Gastrocnemius medialis (tissue), 4 donors: ENCODE measurements at regions not wholly inside any gene's neighbourhood (a gene's known extent, or its start where the extent isn't known, plus 50 kb on each side); places are given as distances from the start of the nearest gene placed in this dataset.
"Not testable (repeated sequence)": the region's sequence is repeated elsewhere in the genome, so short reads cannot be mapped to it uniquely, and the experiment has no call there.

ENCODE experiments used
- ATAC-seq, 2 donors: fragments of 150-250 bp; one replicate each; pipeline ENCODE4 v1.9.1; 2016
- DNase-seq, 2 donors: peaks; one replicate each; pipeline ENCODE4 v3.0.0-alpha.2; 2019
- H3K27ac ChIP-seq, 4 donors: fragments of 200-600 bp; sonication (generic); 1 replicate in 1 of 4; 2 replicates in 3 of 4; pipeline ENCODE4 v1.5.1; 2016 to 2018; ENCODE audit warnings: mild to moderate bottlenecking in 2 of 4, moderate library complexity in 1 of 4
- H3K27me3 ChIP-seq, 3 donors: fragments of 200-600 bp; sonication (generic) in 2 of 3; 1 replicate in 1 of 3; 2 replicates in 2 of 3; pipeline versions ENCODE4 v1.5.1 to v1.6.0; 2016 to 2019; ENCODE audit warnings: mild to moderate bottlenecking in 1 of 3, moderate library complexity in 1 of 3
- H3K36me3 ChIP-seq, 2 donors: fragments of 200-600 bp; sonication (generic) in 1 of 2; one replicate each; pipeline ENCODE4 v1.5.1; 2017 to 2018
- H3K4me1 ChIP-seq, 2 donors: fragments of 200-600 bp; sonication (generic) in 1 of 2; one replicate each; pipeline ENCODE4 v1.5.1; 2016 to 2017; ENCODE audit warnings: mild to moderate bottlenecking in 2 of 2
- H3K4me3 ChIP-seq, 4 donors: fragments of 200-600 bp; sonication (generic) in 3 of 4; 1 replicate in 1 of 4; 2 replicates in 3 of 4; pipeline ENCODE4 v1.5.1; 2016 to 2019; ENCODE audit warnings: mild to moderate bottlenecking in 2 of 4
- H3K9me3 ChIP-seq, 3 donors: fragments of 200-600 bp; sonication (generic) in 2 of 3; 1 replicate in 1 of 3; 2 replicates in 2 of 3; pipeline ENCODE4 v1.5.1; 2016 to 2019
- CTCF ChIP-seq, 5 experiments: fragments of 450-650 bp in 3 of 5; fragments of 200-600 bp in 2 of 5; sonication (generic) in 2 of 5; IDR thresholded peaks in 4 of 5; conservative IDR thresholded peaks in 1 of 5; 1 replicate in 4 of 5; 2 replicates in 1 of 5; pipeline ENCODE4 v1.5.1; 2016 to 2019; ENCODE audit warnings: antibody characterized with exemption in 5 of 5, mild to moderate bottlenecking in 3 of 5, moderate library complexity in 3 of 5
- POLR2A ChIP-seq, 2 donors: fragments of 450-650 bp; IDR thresholded peaks; one replicate each; pipeline ENCODE4 v1.6.1; 2017; ENCODE audit warnings: antibody characterized with exemption in 2 of 2, mild to moderate bottlenecking in 2 of 2, moderate library complexity in 2 of 2
- in situ Hi-C, 4 donors: fragments of 200-750 bp; cut with MboI; loops; one replicate each; pipeline versions ENCODE4 v1.15.0 to v1.8.0; 2017; ENCODE audit warnings: low sequenced_read_pairs in 4 of 4
- intact Hi-C: fragments of 100-400 bp; cut with DNase I; formaldehyde crosslinking; loops from one replicate; pipeline ENCODE4 v1.15.1; 2023; ENCODE audit warnings: low total_unique reads

- in situ Hi-C loops, result no loop called here
- DNase-seq (no peak), ATAC-seq (no peak)
- no peaks in the 10 kb centered on the region for H3K27me3 ChIP-seq
- no peaks in the 10 kb centered on the region for H3K9me3 ChIP-seq
- H3K4me1 ChIP-seq, result no peaks in the 10 kb centered on the region
- H3K4me3 ChIP-seq, result no peak overlapping the region
- intact Hi-C loops, result no loop called here
- no peak for TF ChIP-seq CTCF (IDR thresholded peaks at IDR 0.05 in 4 of 5, conservative IDR thresholded peaks at IDR 0.05 in 1 of 5)
- TF ChIP-seq POLR2A (IDR thresholded peaks at IDR 0.05), result no peak
- no peak overlapping the region for H3K27ac ChIP-seq
- H3K36me3 ChIP-seq, result no peaks in the 10 kb centered on the region
Observed at GRCh38 chr3:110886222-110886893, 185.3 kb upstream of the NECTIN3 start.

- intact Hi-C loops, result no loop called here
- DNase-seq, result no peak
- in situ Hi-C loops, result no loop called here
- Histone ChIP-seq H3K4me1 (no peaks in the 10 kb centered on the region), H3K9me3 (no peaks in the 10 kb centered on the region), H3K27me3 (no peaks in the 10 kb centered on the region), H3K27ac (no peak overlapping the region), H3K4me3 (no peak overlapping the region), H3K36me3 (no peaks in the 10 kb centered on the region)
- no peak for ATAC-seq
- TF ChIP-seq CTCF (IDR thresholded peaks at IDR 0.05 in 4 of 5, conservative IDR thresholded peaks at IDR 0.05 in 1 of 5) (no peak), POLR2A (IDR thresholded peaks at IDR 0.05) (no peak)
Observed at GRCh38 chr3:110887176-110887575, 184.4 kb upstream of the NECTIN3 start.

- H3K9me3 ChIP-seq, DNase-seq, in situ Hi-C loops, H3K27me3 ChIP-seq, ATAC-seq, intact Hi-C loops, H3K36me3 ChIP-seq, H3K4me3 ChIP-seq, H3K4me1 ChIP-seq, H3K27ac ChIP-seq: not testable (repeated sequence)
Observed at GRCh38 chr3:110888625-110889375, 182.8 kb upstream of the NECTIN3 start.

- H3K4me1 ChIP-seq, intact Hi-C loops, DNase-seq, H3K27me3 ChIP-seq, H3K36me3 ChIP-seq, H3K4me3 ChIP-seq, H3K9me3 ChIP-seq, H3K27ac ChIP-seq, ATAC-seq, in situ Hi-C loops: not testable (repeated sequence)
Observed at GRCh38 chr3:110889376-110889699, 182.3 kb upstream of the NECTIN3 start.

GRCh38 chr3:110894574-110894973 is 177.0 kb upstream of the NECTIN3 start:
- ATAC-seq (no peak), DNase-seq (no peak)
- Histone ChIP-seq H3K9me3 (no peaks in the 10 kb centered on the region), H3K27ac (no peak overlapping the region), H3K36me3 (no peaks in the 10 kb centered on the region), H3K27me3 (no peaks in the 10 kb centered on the region), H3K4me3 (no peak overlapping the region), H3K4me1 (no peaks in the 10 kb centered on the region)
- in situ Hi-C loops, result no loop called here
- intact Hi-C loops, result no loop called here
- no peak for TF ChIP-seq CTCF (IDR thresholded peaks at IDR 0.05 in 4 of 5, conservative IDR thresholded peaks at IDR 0.05 in 1 of 5)
- TF ChIP-seq POLR2A (IDR thresholded peaks at IDR 0.05), result no peak
